Esophagus (tissue), 2 donors: ENCODE measurements at regions not wholly inside any gene's neighbourhood (a gene's known extent, or its start where the extent isn't known, plus 50 kb on each side); places are given as distances from the start of the nearest gene placed in this dataset.

Experiments
- H3K27ac ChIP-seq, 2 donors: one replicate each; pipeline ENCODE4 v1.5.1; 2013; ENCODE audit warnings: low read depth in 2 of 2, mild to moderate bottlenecking in 2 of 2, inconsistent platforms in 1 of 2, low read length in 1 of 2, moderate library complexity in 1 of 2
- H3K27me3 ChIP-seq, 2 donors: one replicate each; pipeline ENCODE4 v1.6.1; 2013; ENCODE audit warnings: low read length in 2 of 2, control low read depth in 1 of 2, mild to moderate bottlenecking in 1 of 2; ENCODE audit not compliant: insufficient read depth in 2 of 2, control insufficient read depth in 1 of 2
- H3K36me3 ChIP-seq, 2 donors: one replicate each; pipeline ENCODE4 v1.6.1; 2013; ENCODE audit warnings: low read length in 1 of 2; ENCODE audit not compliant: control insufficient read depth in 2 of 2, insufficient read depth in 2 of 2
- H3K4me1 ChIP-seq, 2 donors: one replicate each; pipeline ENCODE4 v1.6.1; 2013; ENCODE audit warnings: low read length in 1 of 2; ENCODE audit not compliant: control insufficient read depth in 2 of 2, insufficient read depth in 2 of 2
- H3K4me3 ChIP-seq, 2 donors: one replicate each; pipeline ENCODE4 v1.5.1; 2013; ENCODE audit warnings: low read length in 2 of 2, mild to moderate bottlenecking in 2 of 2, low read depth in 1 of 2, moderate library complexity in 1 of 2
- H3K9me3 ChIP-seq, 2 donors: one replicate each; pipeline ENCODE4 v1.6.1; 2013; ENCODE audit warnings: mild to moderate bottlenecking in 2 of 2, low read depth in 1 of 2, low read length in 1 of 2, moderate library complexity in 1 of 2; ENCODE audit not compliant: control insufficient read depth in 2 of 2, insufficient read depth in 1 of 2
- WGBS, 2 donors: extraction: QIAGEN DNeasy Blood & Tissue Kit; methylation state at CpG; one replicate each; pipeline ENCODE4 v1.1.7; 2013; 5-methylcytosine and 5-hydroxymethylcytosine counted together
- donor health status: healthy with polysubstance abuse.
- donor health status: Bipolar disorder and iron deficiency.

DNA sequence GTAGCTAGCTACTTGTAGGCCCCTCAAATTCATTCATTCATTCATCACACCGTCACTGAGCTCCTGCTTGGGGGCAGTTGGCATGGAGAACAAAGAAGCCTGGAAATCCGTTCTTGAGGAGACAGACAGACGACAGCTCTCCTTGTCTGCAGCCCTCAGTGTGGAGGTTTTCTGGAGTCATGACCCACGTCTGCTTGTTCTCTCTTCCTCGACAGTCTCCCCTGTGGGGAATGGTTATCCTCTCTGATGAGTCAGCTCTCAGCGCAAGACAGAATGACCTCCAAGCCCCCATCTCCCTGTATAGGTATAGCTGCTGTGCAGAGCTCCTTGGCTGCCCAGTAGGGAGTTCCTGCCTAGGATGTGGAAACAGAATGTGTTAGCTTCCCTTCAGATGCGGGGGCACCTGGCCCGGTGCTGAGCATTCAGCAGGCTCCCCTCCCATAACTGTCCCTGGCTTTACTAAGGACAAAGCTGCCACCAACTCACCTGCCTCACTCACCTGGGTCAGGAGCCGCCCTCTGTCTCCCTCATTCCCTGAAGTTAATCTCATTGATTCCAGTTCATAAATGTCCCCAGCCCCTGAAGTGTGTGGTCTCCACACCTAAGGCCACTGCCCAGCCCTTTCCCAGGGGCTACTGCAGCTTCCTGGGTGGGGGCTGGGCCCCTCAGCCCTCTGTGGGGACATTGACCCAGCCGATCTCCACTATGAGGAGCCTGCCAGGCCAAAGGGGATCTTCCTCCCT lies 124.7 kb downstream of the ACKR3 start:
- 78 to 89% methylated on average over 10 of the region's 10 CpGs for WGBS, 2 donors
- no peaks in the 10 kb centered on the region for H3K9me3 ChIP-seq

DNA sequence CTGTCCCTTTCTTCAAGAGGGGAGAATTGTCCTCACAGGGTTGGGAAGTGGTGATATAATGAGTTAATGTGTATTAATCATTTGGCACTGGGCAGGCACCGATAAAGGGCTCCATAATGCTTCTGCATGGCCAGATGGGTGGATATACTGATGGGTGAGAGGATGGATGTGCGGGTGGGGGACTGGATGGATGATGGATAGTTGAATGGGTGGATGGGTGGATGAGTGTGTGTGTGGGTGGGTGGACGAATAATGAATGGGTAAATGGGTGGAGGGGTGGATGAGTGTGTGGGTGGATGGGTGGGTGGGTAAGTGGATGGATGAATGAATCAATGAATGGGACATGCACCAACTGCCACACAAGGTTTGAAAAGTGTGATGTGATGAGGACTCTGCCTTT lies 127.2 kb downstream of the ACKR3 start:
- Histone ChIP-seq H3K4me3 (no peak overlapping the region), H3K9me3 (no peaks in the 10 kb centered on the region), H3K4me1 (peaks cover 1 to 2% of the 10 kb centered on the region in 2 donors), H3K27me3 (no peaks in the 10 kb centered on the region), H3K27ac (no peak overlapping the region), H3K36me3 (no peaks in the 10 kb centered on the region)
- WGBS, 2 donors = 61% methylated on average over 3 of the region's 3 CpGs

More for the DNA sequence above, 124.7 kb downstream of the ACKR3 start:
- no peaks in the 10 kb centered on the region for H3K27me3 ChIP-seq
- no peak overlapping the region for H3K27ac ChIP-seq
- H3K4me1 ChIP-seq = peaks cover 3 to 15% of the 10 kb centered on the region in 2 donors
- no peak overlapping the region for H3K4me3 ChIP-seq
- H3K36me3 ChIP-seq = no peaks in the 10 kb centered on the region

- H3K9me3 ChIP-seq = no peaks in the 10 kb centered on the region
- WGBS, 2 donors = 83 to 87% methylated on average over 8 of the region's 8 CpGs
- no peak overlapping the region for H3K4me3 ChIP-seq
- no peaks in the 10 kb centered on the region for H3K27me3 ChIP-seq
- H3K27ac ChIP-seq = no peak overlapping the region
- no peaks in the 10 kb centered on the region for H3K4me1 ChIP-seq
- no peaks in the 10 kb centered on the region for H3K36me3 ChIP-seq
These were observed 128.5 kb downstream of the ACKR3 start for GRCh38 chr2:236698016-236698627.

GRCh38 chr2:236700703-236701102 lies 131.1 kb downstream of the ACKR3 start:
- no peak overlapping the region for H3K27ac ChIP-seq
- no peaks in the 10 kb centered on the region for H3K9me3 ChIP-seq
- no peaks in the 10 kb centered on the region for H3K4me1 ChIP-seq
- WGBS, 2 donors = 94 to 95% methylated on average over 4 of the region's 4 CpGs
- H3K4me3 ChIP-seq = no peak overlapping the region
- no peaks in the 10 kb centered on the region for H3K27me3 ChIP-seq
- H3K36me3 ChIP-seq = no peaks in the 10 kb centered on the region

- H3K4me1 ChIP-seq = peaks cover 0 to 7% of the 10 kb centered on the region in 2 donors
- no peak overlapping the region for H3K4me3 ChIP-seq
- H3K27me3 ChIP-seq = no peaks in the 10 kb centered on the region
- no peaks in the 10 kb centered on the region for H3K9me3 ChIP-seq
- no peak overlapping the region for H3K27ac ChIP-seq
- WGBS, 2 donors = 69 to 85% methylated on average over 14 of the region's 14 CpGs
- no peaks in the 10 kb centered on the region for H3K36me3 ChIP-seq
These were observed 133.2 kb downstream of the ACKR3 start for GRCh38 chr2:236702657-236703372.

GRCh38 chr2:236703373-236703709 lies 133.7 kb downstream of the ACKR3 start:
- no peaks in the 10 kb centered on the region for H3K9me3 ChIP-seq
- peaks cover 0 to 7% of the 10 kb centered on the region in 2 donors for H3K4me1 ChIP-seq
- H3K4me3 ChIP-seq = no peak overlapping the region
- H3K27ac ChIP-seq = no peak overlapping the region
- no peaks in the 10 kb centered on the region for H3K27me3 ChIP-seq
- WGBS, 2 donors = 94 to 95% methylated on average over 2 of the region's 2 CpGs
- no peaks in the 10 kb centered on the region for H3K36me3 ChIP-seq

DNA sequence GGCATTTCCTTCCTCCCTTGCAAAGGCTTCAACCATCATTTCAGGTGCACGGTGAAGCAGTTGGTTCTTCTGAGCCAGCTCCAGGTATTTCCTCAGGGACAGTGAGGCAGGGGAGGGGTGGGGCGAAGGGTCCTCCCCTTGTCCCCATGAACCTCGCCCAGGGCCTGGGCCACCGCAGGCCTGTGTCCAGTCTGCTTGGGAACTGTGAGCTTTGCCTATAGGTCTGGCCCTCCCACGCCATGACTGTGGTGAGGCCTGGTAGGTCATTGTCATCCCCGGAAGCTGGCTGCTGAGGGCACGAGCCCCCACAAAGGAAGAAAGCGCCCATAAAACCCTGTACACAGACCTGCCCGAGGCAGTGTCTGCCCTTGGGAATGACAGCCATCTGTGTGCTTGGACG lies 134.3 kb downstream of the ACKR3 start:
- Histone ChIP-seq H3K27ac (no peak overlapping the region), H3K4me3 (no peak overlapping the region), H3K9me3 (no peaks in the 10 kb centered on the region), H3K4me1 (peaks cover 2 to 7% of the 10 kb centered on the region in 2 donors), H3K36me3 (no peaks in the 10 kb centered on the region), H3K27me3 (no peaks in the 10 kb centered on the region)
- WGBS, 2 donors = 88 to 89% methylated on average over 10 of the region's 10 CpGs

DNA sequence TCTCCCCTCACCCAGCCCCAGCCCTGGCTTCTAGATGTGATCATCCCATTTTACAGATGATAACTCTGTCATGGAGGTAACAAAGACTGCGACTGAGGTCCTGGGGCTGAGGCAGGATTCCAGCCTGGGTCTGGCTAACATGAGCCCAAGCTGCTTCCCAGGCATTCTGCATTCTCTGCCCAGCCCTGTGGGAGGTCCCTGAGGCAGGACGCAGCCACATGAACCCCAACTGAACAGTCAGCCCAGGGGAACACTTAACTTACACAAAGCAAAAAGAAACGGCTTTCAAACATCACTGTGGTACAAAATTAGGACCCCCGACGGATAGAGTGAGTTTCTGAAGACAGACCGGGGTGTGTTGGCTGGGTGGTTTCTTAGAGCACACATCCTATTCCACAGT lies 135.3 kb downstream of the ACKR3 start:
- H3K9me3 ChIP-seq = no peaks in the 10 kb centered on the region
- no peaks in the 10 kb centered on the region for H3K36me3 ChIP-seq
- no peak overlapping the region for H3K4me3 ChIP-seq
- H3K27ac ChIP-seq = no peak overlapping the region
- WGBS, 2 donors = 91 to 94% methylated on average over 6 of the region's 6 CpGs
- H3K4me1 ChIP-seq = peaks cover 2 to 7% of the 10 kb centered on the region in 2 donors
- no peaks in the 10 kb centered on the region for H3K27me3 ChIP-seq

DNA sequence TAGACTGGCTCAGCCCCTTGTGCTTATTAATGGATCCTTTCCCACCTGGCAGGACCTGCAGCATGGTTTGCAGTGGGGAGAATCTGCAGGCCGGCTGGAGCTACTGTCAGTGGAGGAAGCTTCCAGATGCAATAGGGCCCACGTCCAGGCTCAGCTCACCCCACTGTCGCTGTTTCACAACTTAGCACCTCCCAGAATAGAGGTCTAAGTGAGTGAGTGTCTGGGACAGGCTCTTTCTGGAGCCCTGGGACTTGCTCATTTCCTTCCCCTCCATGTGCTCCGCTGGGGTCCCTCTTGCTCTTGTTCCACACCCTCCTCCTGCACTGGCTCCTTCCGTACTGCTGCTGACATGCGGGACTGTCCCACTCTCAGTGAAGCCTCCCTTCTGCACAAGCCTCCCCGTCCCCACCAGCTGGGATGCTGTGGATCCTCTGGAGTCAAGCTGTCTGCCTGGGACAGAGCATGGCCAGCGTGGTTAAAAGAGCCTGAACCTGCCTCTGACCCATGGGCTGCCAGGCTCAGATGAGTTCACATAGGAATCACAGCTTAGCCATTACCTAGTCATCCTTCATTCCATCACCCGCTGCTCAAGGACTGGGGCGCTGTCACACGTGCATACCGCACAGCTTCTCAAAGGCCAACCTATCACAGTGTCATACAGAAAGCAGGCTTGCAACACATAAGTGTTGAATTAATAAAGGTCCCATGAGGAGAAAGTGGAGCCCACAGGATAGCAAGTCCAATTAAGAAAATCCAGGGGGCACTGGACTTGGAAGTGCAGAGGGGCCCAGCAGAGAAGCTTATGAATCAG lies 135.9 kb downstream of the ACKR3 start:
- Histone ChIP-seq H3K36me3 (no peaks in the 10 kb centered on the region), H3K27me3 (no peaks in the 10 kb centered on the region), H3K9me3 (no peaks in the 10 kb centered on the region), H3K4me1 (peaks cover 2 to 7% of the 10 kb centered on the region in 2 donors), H3K4me3 (no peak overlapping the region), H3K27ac (no peak overlapping the region)
- WGBS, 2 donors = 76 to 89% methylated on average over 12 of the region's 12 CpGs
